Liver (tissue), 8 donors: ENCODE measurements at regions not wholly inside any gene's neighbourhood (a gene's known extent, or its start where the extent isn't known, plus 50 kb on each side); places are given as distances from the start of the nearest gene placed in this dataset.

Experiments used
- DNase-seq: peaks from one replicate; pipeline ENCODE4 v3.0.0-alpha.2; 2017; ENCODE audit warnings: low spot score
- H3K27ac ChIP-seq, 2 donors: one replicate each; pipeline ENCODE4 v1.7.0; 2013; ENCODE audit warnings: inconsistent platforms in 2 of 2, low read length in 2 of 2, control low read depth in 1 of 2, low read depth in 1 of 2, mild to moderate bottlenecking in 1 of 2
- H3K27me3 ChIP-seq, 4 donors: one replicate each; pipeline versions ENCODE4 v1.6.1 to v1.7.0; 2013; ENCODE audit warnings: low read length in 3 of 4, inconsistent platforms in 1 of 4, mild to moderate bottlenecking in 1 of 4, moderate library complexity in 1 of 4; ENCODE audit not compliant: control insufficient read depth in 4 of 4, insufficient read depth in 4 of 4
- H3K36me3 ChIP-seq, 4 donors: one replicate each; pipeline versions ENCODE4 v1.6.1 to v1.7.0; 2013; ENCODE audit warnings: low read length in 3 of 4, mild to moderate bottlenecking in 3 of 4, low read depth in 1 of 4, moderate library complexity in 1 of 4; ENCODE audit not compliant: control insufficient read depth in 4 of 4, insufficient read depth in 3 of 4
- H3K4me1 ChIP-seq, 4 donors: one replicate each; pipeline versions ENCODE4 v1.6.1 to v1.7.0; 2013; ENCODE audit warnings: low read length in 3 of 4, mild to moderate bottlenecking in 3 of 4, moderate library complexity in 1 of 4; ENCODE audit not compliant: control insufficient read depth in 4 of 4, insufficient read depth in 4 of 4
- H3K4me3 ChIP-seq, 3 donors: one replicate each; pipeline versions ENCODE4 v1.6.1 to v1.7.0; 2013; ENCODE audit warnings: low read length in 3 of 3, control low read depth in 1 of 3, low read depth in 1 of 3, mild to moderate bottlenecking in 1 of 3
- H3K9ac ChIP-seq, 2 donors: one replicate each; pipeline ENCODE4 v1.7.0; 2013; ENCODE audit warnings: low read length in 2 of 2, mild to moderate bottlenecking in 2 of 2, moderate library complexity in 2 of 2, control low read depth in 1 of 2, low read depth in 1 of 2
- H3K9me3 ChIP-seq, 4 donors: one replicate each; pipeline versions ENCODE4 v1.6.1 to v1.7.0; 2013; ENCODE audit warnings: low read length in 3 of 4; ENCODE audit not compliant: control insufficient read depth in 4 of 4
- EGR1 ChIP-seq, 2 donors: IDR thresholded peaks; 2 replicates each; pipeline ENCODE4 v1.6.1; 2016 to 2018; ENCODE audit warnings: antibody characterized with exemption in 2 of 2, low read depth in 2 of 2
- FOXA1 ChIP-seq: IDR thresholded peaks from 2 replicates; pipeline ENCODE4 v1.6.1; 2016; ENCODE audit warnings: antibody characterized with exemption
- FOXA2 ChIP-seq: IDR thresholded peaks from 2 replicates; pipeline ENCODE4 v1.6.1; 2016; ENCODE audit warnings: antibody characterized with exemption
- HNF4A ChIP-seq, 2 donors: conservative IDR thresholded peaks; 2 replicates each; pipeline ENCODE4 v1.6.1; 2016; ENCODE audit warnings: antibody characterized with exemption in 2 of 2, mild to moderate bottlenecking in 2 of 2
- JUND ChIP-seq, 2 donors: IDR thresholded peaks; 2 replicates each; pipeline ENCODE4 v1.6.1; 2016; ENCODE audit warnings: antibody characterized with exemption in 2 of 2
- MAX ChIP-seq: IDR thresholded peaks from 2 replicates; pipeline ENCODE4 v1.6.1; 2016; ENCODE audit warnings: antibody characterized with exemption
- NR2F2 ChIP-seq: IDR thresholded peaks from 2 replicates; pipeline ENCODE4 v1.6.1; 2016; ENCODE audit warnings: antibody characterized with exemption
- RXRA ChIP-seq, 2 donors: IDR thresholded peaks; 2 replicates each; pipeline ENCODE4 v1.6.1; 2017 to 2018; ENCODE audit warnings: antibody characterized with exemption in 2 of 2, mild to moderate bottlenecking in 1 of 2
- ZBTB33 ChIP-seq: IDR thresholded peaks from 2 replicates; pipeline ENCODE4 v1.6.1; 2016; ENCODE audit warnings: antibody characterized with exemption
- WGBS: extraction: QIAGEN DNeasy Blood & Tissue Kit; methylation state at CpG from one replicate; pipeline ENCODE4 v1.1.7; 2013; 5-methylcytosine and 5-hydroxymethylcytosine counted together
- TF ChIP-seq, protein P1 (sequence below): IDR thresholded peaks from 2 replicates; pipeline ENCODE4 v1.6.1; 2016; ENCODE audit warnings: antibody characterized with exemption, mild to moderate bottlenecking
- TF ChIP-seq, protein P2 (sequence below): IDR thresholded peaks from 2 replicates; pipeline ENCODE4 v1.6.1; 2016; ENCODE audit warnings: antibody characterized with exemption
- TF ChIP-seq, protein P3 (sequence below): fragments of 150-350 bp; IDR thresholded peaks from 2 replicates; pipeline ENCODE4 v1.5.1; 2017; ENCODE audit warnings: improper control_type of control experiment, low read depth, low read length; ENCODE audit not compliant: missing input control
- donor health status: healthy.
- donor health status: healthy.
- donor health status: healthy.
- donor health status: healthy.
- donor health status: healthy.

GRCh38 chr13:93036380-93036779 is 190.2 kb upstream of the GPC6 start:
- H3K9ac ChIP-seq = no peak overlapping the region
- WGBS = 92% methylated on average over 3 of the region's 3 CpGs

More at GRCh38 chr13:93036380-93036779, 190.2 kb upstream of the GPC6 start:
- no peaks in the 10 kb centered on the region for H3K36me3 ChIP-seq
- H3K27me3 ChIP-seq = no peaks in the 10 kb centered on the region
- no peak overlapping the region for H3K27ac ChIP-seq
- no peaks in the 10 kb centered on the region for H3K4me1 ChIP-seq
- DNase-seq = no peak
- no peak overlapping the region for H3K4me3 ChIP-seq
- TF ChIP-seq FOXA1 = no peak
- TF ChIP-seq, protein P1, sequence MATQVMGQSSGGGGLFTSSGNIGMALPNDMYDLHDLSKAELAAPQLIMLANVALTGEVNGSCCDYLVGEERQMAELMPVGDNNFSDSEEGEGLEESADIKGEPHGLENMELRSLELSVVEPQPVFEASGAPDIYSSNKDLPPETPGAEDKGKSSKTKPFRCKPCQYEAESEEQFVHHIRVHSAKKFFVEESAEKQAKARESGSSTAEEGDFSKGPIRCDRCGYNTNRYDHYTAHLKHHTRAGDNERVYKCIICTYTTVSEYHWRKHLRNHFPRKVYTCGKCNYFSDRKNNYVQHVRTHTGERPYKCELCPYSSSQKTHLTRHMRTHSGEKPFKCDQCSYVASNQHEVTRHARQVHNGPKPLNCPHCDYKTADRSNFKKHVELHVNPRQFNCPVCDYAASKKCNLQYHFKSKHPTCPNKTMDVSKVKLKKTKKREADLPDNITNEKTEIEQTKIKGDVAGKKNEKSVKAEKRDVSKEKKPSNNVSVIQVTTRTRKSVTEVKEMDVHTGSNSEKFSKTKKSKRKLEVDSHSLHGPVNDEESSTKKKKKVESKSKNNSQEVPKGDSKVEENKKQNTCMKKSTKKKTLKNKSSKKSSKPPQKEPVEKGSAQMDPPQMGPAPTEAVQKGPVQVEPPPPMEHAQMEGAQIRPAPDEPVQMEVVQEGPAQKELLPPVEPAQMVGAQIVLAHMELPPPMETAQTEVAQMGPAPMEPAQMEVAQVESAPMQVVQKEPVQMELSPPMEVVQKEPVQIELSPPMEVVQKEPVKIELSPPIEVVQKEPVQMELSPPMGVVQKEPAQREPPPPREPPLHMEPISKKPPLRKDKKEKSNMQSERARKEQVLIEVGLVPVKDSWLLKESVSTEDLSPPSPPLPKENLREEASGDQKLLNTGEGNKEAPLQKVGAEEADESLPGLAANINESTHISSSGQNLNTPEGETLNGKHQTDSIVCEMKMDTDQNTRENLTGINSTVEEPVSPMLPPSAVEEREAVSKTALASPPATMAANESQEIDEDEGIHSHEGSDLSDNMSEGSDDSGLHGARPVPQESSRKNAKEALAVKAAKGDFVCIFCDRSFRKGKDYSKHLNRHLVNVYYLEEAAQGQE = no peak
- TF ChIP-seq, protein P2, sequence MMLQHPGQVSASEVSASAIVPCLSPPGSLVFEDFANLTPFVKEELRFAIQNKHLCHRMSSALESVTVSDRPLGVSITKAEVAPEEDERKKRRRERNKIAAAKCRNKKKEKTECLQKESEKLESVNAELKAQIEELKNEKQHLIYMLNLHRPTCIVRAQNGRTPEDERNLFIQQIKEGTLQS = no peak
- no peak for TF ChIP-seq MAX
- TF ChIP-seq FOXA2 = no peak
- TF ChIP-seq EGR1 (IDR thresholded peaks at IDR 0.05; ENCODE audit: low read depth in 2 of 2) = no peak
- TF ChIP-seq, protein P3, sequence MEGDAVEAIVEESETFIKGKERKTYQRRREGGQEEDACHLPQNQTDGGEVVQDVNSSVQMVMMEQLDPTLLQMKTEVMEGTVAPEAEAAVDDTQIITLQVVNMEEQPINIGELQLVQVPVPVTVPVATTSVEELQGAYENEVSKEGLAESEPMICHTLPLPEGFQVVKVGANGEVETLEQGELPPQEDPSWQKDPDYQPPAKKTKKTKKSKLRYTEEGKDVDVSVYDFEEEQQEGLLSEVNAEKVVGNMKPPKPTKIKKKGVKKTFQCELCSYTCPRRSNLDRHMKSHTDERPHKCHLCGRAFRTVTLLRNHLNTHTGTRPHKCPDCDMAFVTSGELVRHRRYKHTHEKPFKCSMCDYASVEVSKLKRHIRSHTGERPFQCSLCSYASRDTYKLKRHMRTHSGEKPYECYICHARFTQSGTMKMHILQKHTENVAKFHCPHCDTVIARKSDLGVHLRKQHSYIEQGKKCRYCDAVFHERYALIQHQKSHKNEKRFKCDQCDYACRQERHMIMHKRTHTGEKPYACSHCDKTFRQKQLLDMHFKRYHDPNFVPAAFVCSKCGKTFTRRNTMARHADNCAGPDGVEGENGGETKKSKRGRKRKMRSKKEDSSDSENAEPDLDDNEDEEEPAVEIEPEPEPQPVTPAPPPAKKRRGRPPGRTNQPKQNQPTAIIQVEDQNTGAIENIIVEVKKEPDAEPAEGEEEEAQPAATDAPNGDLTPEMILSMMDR = no peak
- TF ChIP-seq NR2F2 = no peak
- TF ChIP-seq ZBTB33 = no peak
- TF ChIP-seq JUND (IDR thresholded peaks at IDR 0.05) = no peak
- no peak for TF ChIP-seq RXRA (IDR thresholded peaks at IDR 0.05)
- TF ChIP-seq HNF4A (conservative IDR thresholded peaks at IDR 0.05) = no peak
- no peaks in the 10 kb centered on the region for H3K9me3 ChIP-seq
